ENCODE measurements at regions not wholly inside any gene's neighbourhood (a gene's known extent, or its start where the extent isn't known, plus 50 kb on each side); places are given as distances from the start of the nearest gene placed in this dataset.

DNA sequence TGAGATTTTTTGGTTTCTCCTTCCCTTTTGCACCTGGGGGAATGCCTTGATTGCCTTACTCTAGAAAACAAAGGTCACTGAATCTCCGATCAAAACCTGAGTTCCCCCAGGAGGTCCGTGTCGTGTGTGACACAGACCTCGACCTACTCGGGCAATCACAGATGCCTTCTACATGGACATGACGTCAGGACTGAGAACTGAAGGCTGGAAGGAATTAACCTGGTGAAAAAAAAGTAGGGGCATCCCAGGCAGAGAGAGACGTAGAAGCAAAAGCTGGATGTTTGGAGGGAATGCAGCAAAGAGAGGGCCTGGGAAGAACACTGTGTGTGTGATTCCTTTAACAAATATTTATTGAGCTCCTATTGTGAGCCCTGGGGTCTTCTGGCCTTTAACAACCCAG lies 178.0 kb downstream of the PRDM2 start:
- no peak for DNase-seq (ENCODE audit: low read depth in 2 of 2)

DNA sequence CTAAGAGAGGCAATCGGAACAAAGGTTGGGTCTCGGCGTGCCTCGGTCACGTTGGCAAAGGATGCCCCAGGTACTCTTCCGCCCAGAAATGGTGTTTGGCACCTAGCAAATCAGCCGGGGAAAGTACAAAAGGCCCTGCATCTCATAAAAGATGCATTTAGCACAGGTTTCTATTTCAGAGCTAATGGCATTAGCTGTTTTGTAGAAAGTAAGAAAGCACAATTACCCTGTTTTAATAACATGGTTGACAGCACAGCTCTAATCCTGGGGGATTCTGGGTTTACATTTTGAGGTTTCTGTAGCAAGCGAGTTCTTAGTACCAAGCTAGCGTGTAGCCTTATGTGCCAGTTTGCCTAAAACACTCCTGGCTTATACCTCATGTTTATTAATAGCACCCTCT lies 178.5 kb downstream of the PRDM2 start:
- DNase-seq (ENCODE audit: low read depth in 2 of 2): no peak

GRCh38 chr1:13881385-13882088 lies 181.5 kb downstream of the PRDM2 start:
- no peak for DNase-seq (ENCODE audit: low read depth in 2 of 2)

- DNase-seq (ENCODE audit: low read depth in 2 of 2): no peak
Measured at GRCh38 chr1:13888351-13888986, 188.5 kb downstream of the PRDM2 start.

DNA sequence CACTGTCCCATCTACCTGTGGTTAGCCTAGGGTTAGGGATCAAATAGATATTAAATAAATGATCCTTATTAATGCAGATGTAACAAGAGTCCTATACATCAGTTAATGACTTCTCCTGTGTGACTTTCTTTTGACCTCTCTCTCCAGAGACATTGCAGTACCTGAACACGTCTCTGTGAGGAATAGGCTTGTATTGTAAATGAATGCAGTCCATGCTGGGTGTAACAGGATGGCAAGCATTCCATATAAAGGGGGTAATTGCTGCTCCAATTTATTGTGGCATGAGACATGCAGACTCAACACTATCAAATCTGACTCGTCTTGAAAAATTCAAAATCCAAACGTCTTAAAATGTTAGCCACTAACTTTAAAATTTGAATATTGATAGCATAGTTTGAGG lies 189.5 kb downstream of the PRDM2 start:
- no peak for DNase-seq (ENCODE audit: low read depth in 2 of 2)

GRCh38 chr1:13890766-13891165 lies 190.8 kb downstream of the PRDM2 start:
- no peak for DNase-seq (ENCODE audit: low read depth in 2 of 2)

GRCh38 chr1:13892198-13892597 lies 192.2 kb downstream of the PRDM2 start:
- no peak for DNase-seq (ENCODE audit: low read depth in 2 of 2)

- no peak for DNase-seq (ENCODE audit: low read depth in 2 of 2)
Measured at GRCh38 chr1:13892671-13893325, 192.8 kb downstream of the PRDM2 start.

DNA sequence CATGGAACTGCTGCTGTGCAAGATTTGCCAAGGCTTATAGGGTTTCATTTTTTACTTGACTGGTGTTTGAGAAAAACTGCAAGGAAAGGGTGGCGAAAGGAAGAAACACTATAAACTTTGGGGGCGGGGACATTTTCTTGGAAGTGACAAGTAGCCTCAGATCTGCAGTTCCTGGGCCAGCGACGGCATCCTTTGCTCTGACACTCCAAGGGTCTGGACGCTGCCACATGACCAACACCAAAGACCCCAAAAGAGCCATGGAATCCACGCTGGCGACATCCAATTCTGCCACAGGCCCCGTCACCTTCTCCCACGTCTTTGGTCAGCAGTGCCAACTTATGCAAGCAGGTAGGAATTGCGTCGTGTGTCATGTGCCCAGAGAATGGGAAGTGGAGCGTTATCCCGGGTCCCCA lies 193.4 kb downstream of the PRDM2 start:
- DNase-seq (ENCODE audit: low read depth in 2 of 2): no peak

DNA sequence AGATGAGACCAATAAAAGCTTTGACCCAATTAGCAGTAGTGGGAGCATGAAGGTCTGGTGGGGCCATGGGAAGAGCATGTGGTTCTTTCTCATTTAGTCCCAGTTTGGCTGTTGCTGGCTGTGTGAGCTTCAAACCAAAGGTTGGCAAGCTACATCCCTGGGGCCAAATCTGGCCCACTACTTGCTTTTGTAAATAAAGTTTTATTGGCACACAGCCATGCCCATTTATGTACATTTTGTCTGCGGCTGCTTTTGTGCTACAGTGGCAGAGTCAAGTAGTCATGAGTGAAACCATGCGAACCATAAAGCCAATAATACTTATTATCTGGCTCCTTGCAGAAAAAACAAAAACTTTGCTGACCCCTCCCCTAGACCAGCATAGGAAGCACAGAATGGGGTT lies 196.9 kb downstream of the PRDM2 start:
- DNase-seq (ENCODE audit: low read depth in 2 of 2): no peak

- no peak for DNase-seq (ENCODE audit: low read depth in 2 of 2)
Measured at GRCh38 chr1:13898406-13898805, 198.4 kb downstream of the PRDM2 start.

GRCh38 chr1:13899856-13900255 lies 199.9 kb downstream of the PRDM2 start:
- no peak for DNase-seq (ENCODE audit: low read depth in 2 of 2)

- no peak for DNase-seq (ENCODE audit: low read depth in 2 of 2)
Measured at GRCh38 chr1:13900583-13900982, 200.6 kb downstream of the PRDM2 start.

GRCh38 chr1:13901039-13901438 lies 201.1 kb downstream of the PRDM2 start:
- DNase-seq (ENCODE audit: low read depth in 2 of 2): no peak

DNA sequence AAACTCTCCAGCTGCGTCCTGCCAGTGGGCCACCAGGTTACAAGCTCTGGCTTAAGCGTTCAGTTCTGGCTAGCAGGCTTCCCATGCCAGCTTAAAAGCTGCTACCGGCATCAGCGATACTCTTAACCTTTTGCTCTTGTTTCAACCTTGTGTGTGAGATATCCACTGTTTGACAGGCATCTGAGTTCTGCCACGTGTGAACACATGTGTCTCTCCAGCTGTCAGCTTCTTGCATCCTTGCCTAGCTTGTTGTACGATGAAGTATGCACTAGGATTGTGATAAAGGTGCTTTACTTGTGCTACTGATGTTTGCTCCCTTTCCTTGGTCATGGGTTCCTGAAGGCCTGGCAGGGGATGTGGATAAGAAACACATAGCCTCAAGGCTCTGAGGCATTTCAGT lies 201.6 kb downstream of the PRDM2 start:
- no peak for DNase-seq (ENCODE audit: low read depth in 2 of 2)

- DNase-seq (ENCODE audit: low read depth in 2 of 2): no peak
Measured at GRCh38 chr1:13908128-13908527, 208.1 kb downstream of the PRDM2 start.

DNA sequence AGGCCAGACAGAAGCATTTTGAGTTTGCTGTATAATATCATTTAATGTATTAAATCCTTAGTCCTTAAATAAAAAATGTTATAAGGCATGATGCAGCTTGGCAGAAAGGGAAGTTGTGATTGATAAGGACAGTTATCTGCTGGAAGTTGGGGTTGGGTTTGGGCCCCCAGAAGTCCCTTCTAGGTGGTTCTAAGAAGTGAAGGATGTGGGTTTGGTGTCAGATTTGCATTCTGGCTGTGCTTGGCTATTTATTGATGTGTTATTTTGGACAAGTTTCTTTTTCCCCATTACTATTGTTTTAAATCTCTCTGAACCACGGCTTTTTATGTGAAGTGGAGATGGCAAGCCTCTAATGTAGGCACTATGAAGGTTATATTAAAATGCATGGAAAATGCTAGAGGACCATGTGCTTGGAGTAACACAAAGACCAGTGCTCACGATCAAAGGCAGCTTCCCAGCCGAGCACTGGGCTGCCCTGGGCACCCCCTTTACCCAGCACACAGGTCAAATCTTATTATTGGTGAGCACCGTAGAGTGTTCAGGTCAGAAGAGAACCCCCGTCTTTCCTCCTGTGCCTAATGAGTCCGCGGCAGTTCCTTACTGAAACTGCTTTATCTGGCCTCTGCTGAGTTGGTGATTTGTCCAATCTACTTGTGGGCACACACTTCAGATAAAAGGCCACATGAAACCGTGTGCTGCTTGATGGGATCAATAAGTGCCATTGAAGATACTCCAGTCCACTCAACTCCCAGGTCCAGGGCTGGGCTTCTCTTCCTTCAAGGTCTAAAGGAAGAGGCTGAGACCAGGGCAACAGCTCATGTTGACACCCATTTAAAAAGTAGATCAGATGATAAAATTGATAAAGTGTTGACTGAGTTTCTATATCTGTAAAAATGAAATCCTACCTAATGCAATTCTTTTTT lies 212.0 kb downstream of the PRDM2 start:
- DNase-seq (ENCODE audit: low read depth in 2 of 2): no peak

GRCh38 chr1:13913396-13913795 lies 213.4 kb downstream of the PRDM2 start:
- DNase-seq (ENCODE audit: low read depth in 2 of 2): no peak

GRCh38 chr1:13916530-13916929 lies 216.5 kb downstream of the PRDM2 start:
- no peak for DNase-seq (ENCODE audit: low read depth in 2 of 2)

- no peak for DNase-seq (ENCODE audit: low read depth in 2 of 2)
Measured at GRCh38 chr1:13917607-13918006, 217.6 kb downstream of the PRDM2 start.

DNA sequence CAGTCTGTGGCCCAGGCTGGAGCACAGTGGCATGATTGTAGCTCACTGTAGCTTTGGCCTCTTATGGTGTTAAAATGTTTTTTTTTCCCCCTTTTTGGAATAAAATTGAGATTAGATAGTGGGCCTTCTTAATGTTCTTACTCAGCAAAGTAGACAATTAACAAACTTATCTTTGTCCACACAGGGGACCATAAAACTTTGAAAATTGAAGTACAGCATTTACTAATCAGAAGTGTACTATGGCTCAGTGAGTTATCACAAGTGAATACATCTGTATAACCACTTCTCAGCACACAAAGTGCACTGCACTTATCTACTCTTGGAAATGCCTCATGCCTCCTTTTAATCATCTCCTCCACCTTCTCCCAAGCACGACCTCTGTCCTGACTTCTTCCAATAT lies 218.9 kb downstream of the PRDM2 start:
- DNase-seq (ENCODE audit: low read depth in 2 of 2): no peak

DNA sequence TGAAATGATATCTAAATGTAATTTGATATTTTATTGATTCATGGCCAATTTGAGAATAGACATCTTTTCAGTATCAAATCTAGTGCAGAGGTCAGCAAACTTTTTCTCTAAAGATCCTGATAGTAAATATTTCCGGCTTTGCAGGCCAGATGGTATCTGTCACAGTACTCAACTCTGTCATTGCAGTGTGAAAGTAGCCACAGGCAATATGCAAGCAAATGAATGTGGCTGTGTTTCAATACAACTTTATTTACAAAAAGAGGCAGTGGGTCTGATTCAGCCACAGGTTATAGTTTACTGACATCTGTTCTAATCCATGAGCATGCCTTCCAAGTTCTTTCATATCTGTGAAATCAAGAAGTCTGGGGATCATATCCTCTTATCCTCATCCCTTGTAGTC lies 221.2 kb downstream of the PRDM2 start:
- no peak for DNase-seq (ENCODE audit: low read depth in 2 of 2)

Data from stimulated activated CD8-positive, alpha-beta memory T cell treated with anti-CD3 and anti-CD28 coated beads, Interleukin-15, amount 100 ng/mL, for 4 hours (primary cell).